HUES48 (cell line): ENCODE measurements at regions not wholly inside any gene's neighbourhood (a gene's known extent, or its start where the extent isn't known, plus 50 kb on each side); places are given as distances from the start of the nearest gene placed in this dataset.
"Not testable (repeated sequence)": the region's sequence is repeated elsewhere in the genome, so short reads cannot be mapped to it uniquely, and the experiment has no call there.

Experiments
- H3K27ac ChIP-seq: one replicate; pipeline ENCODE4 v1.7.0; 2013; ENCODE audit warnings: low read depth, low read length, inconsistent platforms
- H3K27me3 ChIP-seq: 2 replicates; pipeline ENCODE4 v1.6.1; 2013; ENCODE audit warnings: mild to moderate bottlenecking, low read length; ENCODE audit not compliant: control insufficient read depth, insufficient read depth
- H3K36me3 ChIP-seq: 2 replicates; pipeline ENCODE4 v1.6.1; 2013; ENCODE audit warnings: low read length; ENCODE audit not compliant: control insufficient read depth, insufficient read depth
- H3K4me1 ChIP-seq: 2 replicates; pipeline ENCODE4 v1.6.1; 2013; ENCODE audit warnings: mild to moderate bottlenecking, low read length; ENCODE audit not compliant: control insufficient read depth, insufficient read depth
- H3K4me3 ChIP-seq: 2 replicates; pipeline ENCODE4 v1.5.1; 2013; ENCODE audit warnings: mild to moderate bottlenecking, low read depth, low read length
- H3K9ac ChIP-seq: 2 replicates; pipeline ENCODE4 v1.6.1; 2013; ENCODE audit warnings: mild to moderate bottlenecking, low read depth, low read length, moderate library complexity
- H3K9me3 ChIP-seq: 2 replicates; pipeline ENCODE4 v1.6.1; 2013; ENCODE audit warnings: low read length; ENCODE audit not compliant: control insufficient read depth, insufficient read depth

GRCh38 chr13:79941752-79942151 is 399.2 kb downstream of the SPRY2 start:
- Histone ChIP-seq H3K4me1 (peaks cover 4% of the 10 kb centered on the region; the same call in 1 of the 2 replicates), H3K27ac (no peak overlapping the region), H3K4me3 (no peak overlapping the region), H3K9ac (no peak overlapping the region), H3K36me3 (no peaks in the 10 kb centered on the region), H3K9me3 (no peaks in the 10 kb centered on the region), H3K27me3 (no peaks in the 10 kb centered on the region)

DNA sequence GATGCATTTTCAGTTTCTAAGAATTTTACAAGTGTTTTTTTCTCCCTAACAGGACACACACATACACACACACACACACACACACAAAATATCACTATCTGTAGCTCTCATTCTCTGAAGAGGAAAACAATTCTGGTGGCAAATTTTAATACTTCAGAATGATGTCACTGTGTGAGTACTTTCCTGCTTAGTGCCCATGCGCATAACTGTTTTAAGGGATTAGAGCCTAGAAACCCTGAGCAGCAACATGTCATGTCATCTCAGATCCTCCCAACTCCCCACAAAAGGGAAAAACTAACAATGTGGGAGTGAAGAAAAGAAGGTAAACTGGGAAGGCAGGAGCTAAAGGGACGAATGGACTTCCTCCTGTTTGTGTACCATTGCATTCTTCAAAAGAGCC is 401.2 kb downstream of the SPRY2 start:
- Histone ChIP-seq H3K4me3 (no peak overlapping the region), H3K27ac (peak overlapping the region; percentile 36), H3K9me3 (no peaks in the 10 kb centered on the region), H3K4me1 (peaks cover 8% of the 10 kb centered on the region; the same call in 1 of the 2 replicates), H3K9ac (no peak overlapping the region), H3K27me3 (no peaks in the 10 kb centered on the region), H3K36me3 (no peaks in the 10 kb centered on the region)

GRCh38 chr13:79937771-79938216 is 403.1 kb downstream of the SPRY2 start:
- Histone ChIP-seq H3K27me3 (no peaks in the 10 kb centered on the region), H3K4me1 (peaks cover 8% of the 10 kb centered on the region; the same call in 1 of the 2 replicates), H3K27ac (no peak overlapping the region), H3K9ac (no peak overlapping the region), H3K9me3 (no peaks in the 10 kb centered on the region), H3K36me3 (no peaks in the 10 kb centered on the region), H3K4me3 (no peak overlapping the region)

GRCh38 chr13:79937311-79937710 is 403.6 kb downstream of the SPRY2 start:
- Histone ChIP-seq H3K9ac (no peak overlapping the region), H3K27ac (no peak overlapping the region), H3K36me3 (no peaks in the 10 kb centered on the region), H3K4me1 (peaks cover 8% of the 10 kb centered on the region; the same call in 1 of the 2 replicates), H3K9me3 (no peaks in the 10 kb centered on the region), H3K4me3 (no peak overlapping the region), H3K27me3 (no peaks in the 10 kb centered on the region)

DNA sequence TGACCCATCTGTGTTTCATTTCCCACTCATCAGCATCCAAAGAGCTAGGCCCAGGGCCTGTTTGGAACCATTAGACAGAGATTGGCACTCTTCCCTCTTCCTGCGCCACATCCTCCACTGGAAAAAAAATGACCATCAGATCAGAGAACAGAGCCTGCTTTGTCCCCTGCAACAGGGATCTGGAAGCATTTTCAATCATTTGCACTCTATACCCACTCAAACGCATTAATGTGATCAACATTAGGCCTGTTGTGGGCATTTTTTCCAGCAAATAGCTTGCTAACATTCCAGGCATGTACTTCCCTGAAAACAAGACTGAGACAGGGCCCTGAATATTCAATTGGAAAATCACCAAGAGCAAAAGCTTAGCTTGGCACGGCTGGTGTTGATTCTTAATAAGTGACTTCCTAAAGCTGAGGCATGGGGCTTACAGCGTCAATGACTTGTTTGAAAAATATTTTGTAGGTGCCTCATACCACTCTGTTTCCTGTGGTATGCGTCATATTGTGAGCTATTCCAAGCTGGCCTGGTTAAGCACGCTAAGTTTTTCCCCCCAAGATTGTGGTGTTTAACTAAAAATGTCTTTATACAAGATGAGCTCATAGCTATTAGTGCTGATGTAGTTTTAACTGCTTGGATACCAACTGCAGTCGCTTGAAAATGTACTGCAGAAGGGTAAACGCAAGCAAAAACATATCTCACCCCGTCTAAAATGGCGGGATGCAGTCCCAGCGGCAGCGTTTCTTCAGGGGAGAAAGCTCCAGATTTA is 404.4 kb downstream of the SPRY2 start:
- no peaks in the 10 kb centered on the region for H3K27me3 ChIP-seq
- no peak overlapping the region for H3K9ac ChIP-seq
- H3K4me1 ChIP-seq = peaks cover 8% of the 10 kb centered on the region; the same call in 1 of the 2 replicates
- H3K4me3 ChIP-seq = no peak overlapping the region
- no peaks in the 10 kb centered on the region for H3K36me3 ChIP-seq
- H3K9me3 ChIP-seq = no peaks in the 10 kb centered on the region
- no peak overlapping the region for H3K27ac ChIP-seq

DNA sequence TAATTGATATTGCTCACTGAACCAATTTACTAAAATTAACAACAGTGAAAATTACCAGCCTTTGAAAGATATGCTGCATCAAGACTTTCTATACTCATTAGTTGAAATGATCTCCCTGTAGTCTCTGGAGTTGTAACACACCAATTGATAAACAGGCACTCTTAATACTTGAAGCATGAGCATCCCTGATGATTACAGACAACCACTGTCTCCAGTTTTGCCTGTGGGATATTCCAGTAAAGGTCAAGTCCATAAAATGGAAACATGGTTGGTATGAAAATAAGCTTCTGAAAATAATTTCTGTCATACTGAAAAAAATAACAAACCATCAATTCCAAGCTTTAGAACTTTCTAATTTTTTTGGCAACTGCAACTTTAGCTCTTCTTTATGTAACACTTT is 405.8 kb downstream of the SPRY2 start:
- Histone ChIP-seq H3K27ac (no peak overlapping the region), H3K9me3 (no peaks in the 10 kb centered on the region)

GRCh38 chr13:79933389-79933788 is 407.5 kb downstream of the SPRY2 start:
- H3K4me1 ChIP-seq = 0 out of 2 replicates have a peak, but pooled peaks cover 3% of the 10 kb centered on the region
- H3K4me3 ChIP-seq = no peak overlapping the region
- no peak overlapping the region for H3K27ac ChIP-seq
- H3K9me3 ChIP-seq = no peaks in the 10 kb centered on the region
- H3K36me3 ChIP-seq = no peaks in the 10 kb centered on the region
- H3K9ac ChIP-seq = no peak overlapping the region
- no peaks in the 10 kb centered on the region for H3K27me3 ChIP-seq

More for the DNA sequence above, 405.8 kb downstream of the SPRY2 start:
- Histone ChIP-seq H3K4me1 (peaks cover 8% of the 10 kb centered on the region; the same call in 1 of the 2 replicates), H3K36me3 (no peaks in the 10 kb centered on the region), H3K4me3 (no peak overlapping the region), H3K27me3 (no peaks in the 10 kb centered on the region), H3K9ac (no peak overlapping the region)

- H3K9me3 ChIP-seq = no peaks in the 10 kb centered on the region
- H3K4me1 ChIP-seq = 0 out of 2 replicates have a peak, but pooled peaks cover 3% of the 10 kb centered on the region
- H3K27ac ChIP-seq = no peak overlapping the region
Observed at GRCh38 chr13:79932556-79932955, 408.4 kb downstream of the SPRY2 start.

GRCh38 chr13:79923973-79924556 is 416.9 kb downstream of the SPRY2 start:
- H3K4me1 ChIP-seq, H3K27ac ChIP-seq, H3K9ac ChIP-seq, H3K36me3 ChIP-seq, H3K9me3 ChIP-seq, H3K27me3 ChIP-seq, H3K4me3 ChIP-seq: not testable (repeated sequence)

More at GRCh38 chr13:79932556-79932955, 408.4 kb downstream of the SPRY2 start:
- no peaks in the 10 kb centered on the region for H3K36me3 ChIP-seq
- no peaks in the 10 kb centered on the region for H3K27me3 ChIP-seq
- H3K4me3 ChIP-seq = no peak overlapping the region
- H3K9ac ChIP-seq = no peak overlapping the region

GRCh38 chr13:79919091-79919490 is 421.8 kb downstream of the SPRY2 start:
- no peak overlapping the region for H3K4me3 ChIP-seq
- H3K27ac ChIP-seq = no peak overlapping the region
- H3K9ac ChIP-seq = no peak overlapping the region
- H3K36me3 ChIP-seq = no peaks in the 10 kb centered on the region
- H3K4me1 ChIP-seq = peaks cover 11% of the 10 kb centered on the region; the same call in 1 of the 2 replicates
- no peaks in the 10 kb centered on the region for H3K27me3 ChIP-seq
- H3K9me3 ChIP-seq = no peaks in the 10 kb centered on the region

DNA sequence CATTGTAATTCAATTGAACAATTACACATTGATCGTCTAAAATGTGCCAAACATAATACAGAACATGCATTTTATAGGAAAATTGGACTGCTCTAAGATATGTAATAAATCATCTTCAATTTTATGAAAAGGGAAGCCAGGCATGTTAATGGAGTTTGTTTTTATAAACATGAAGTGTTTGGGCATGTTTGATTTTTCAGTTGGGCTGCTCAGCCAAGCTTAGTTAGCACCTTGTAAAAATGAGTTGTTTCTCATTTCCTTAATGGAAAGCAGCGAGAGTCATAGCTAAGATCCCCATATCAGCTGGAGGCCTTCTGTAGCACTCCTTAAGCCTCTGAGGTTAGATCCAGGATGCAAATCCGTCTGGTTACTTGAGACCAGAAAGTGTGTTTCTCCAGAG is 422.3 kb downstream of the SPRY2 start:
- no peak overlapping the region for H3K27ac ChIP-seq

More for the DNA sequence above, 422.3 kb downstream of the SPRY2 start:
- no peak overlapping the region for H3K4me3 ChIP-seq
- peaks cover 15% of the 10 kb centered on the region for H3K4me1 ChIP-seq
- no peaks in the 10 kb centered on the region for H3K9me3 ChIP-seq
- no peak overlapping the region for H3K9ac ChIP-seq
- no peaks in the 10 kb centered on the region for H3K36me3 ChIP-seq
- no peaks in the 10 kb centered on the region for H3K27me3 ChIP-seq
